GM12865 (cell line): ENCODE measurements at regions not wholly inside any gene's neighbourhood (a gene's known extent, or its start where the extent isn't known, plus 50 kb on each side); places are given as distances from the start of the nearest gene placed in this dataset.

ENCODE experiments used
- DNase-seq: peaks from one replicate; pipeline ENCODE4 v3.0.0; 2010; ENCODE audit warnings: low read depth
- H3K4me3 ChIP-seq: 2 replicates; pipeline ENCODE4 v1.5.1; 2011; ENCODE audit warnings: mild to moderate bottlenecking, low read depth, low read length, control low read depth
- CTCF ChIP-seq: IDR thresholded peaks from 2 replicates; pipeline ENCODE4 v1.5.1; 2011; ENCODE audit warnings: low read length, control low read depth, low read depth, inconsistent platforms; ENCODE audit not compliant: insufficient read depth; ENCODE audit errors: missing control alignments

- H3K4me3 ChIP-seq, result no peak overlapping the region
- no peak for DNase-seq
- no peak for TF ChIP-seq CTCF
These were observed 53.5 kb upstream of the PARD3 start for GRCh38 chr10:34868589-34868988.

- TF ChIP-seq CTCF, result no peak
- no peak overlapping the region for H3K4me3 ChIP-seq
- DNase-seq, result peak; percentile 16
These were observed 51.8 kb upstream of the PARD3 start for GRCh38 chr10:34866848-34867247.
